HG03521 (cell line): ENCODE measurements at regions not wholly inside any gene's neighbourhood (a gene's known extent, or its start where the extent isn't known, plus 50 kb on each side); places are given as distances from the start of the nearest gene placed in this dataset.
"Not testable (repeated sequence)": the region's sequence is repeated elsewhere in the genome, so short reads cannot be mapped to it uniquely, and the experiment has no call there.

Experiments
- ATAC-seq: cut with Tn5 transposase; IDR thresholded peaks from one replicate; pipeline ENCODE4 v1.9.1; 2021; ENCODE audit warnings: mild to moderate bottlenecking, moderate library complexity; ENCODE audit not compliant: unreplicated experiment

DNA sequence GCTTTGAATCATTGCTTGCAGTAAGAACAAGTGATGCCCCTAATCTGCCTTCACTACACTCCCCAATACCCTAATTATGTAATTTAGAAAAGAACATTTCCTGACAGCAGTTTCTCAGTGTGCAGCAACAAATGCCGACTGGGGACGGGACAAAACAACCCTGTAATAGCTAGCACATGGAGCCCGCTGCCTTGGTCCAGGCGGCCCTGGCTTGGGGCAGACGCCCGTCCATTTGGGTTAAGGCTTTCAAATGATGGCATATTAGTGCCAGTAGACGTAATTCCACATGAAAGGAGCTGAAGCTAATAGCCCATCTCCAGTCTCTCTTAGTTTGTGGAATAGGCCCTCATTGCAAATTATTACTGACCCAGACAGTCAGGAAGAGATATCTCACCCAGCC, 150.6 kb upstream of the PITX1 start:
- ATAC-seq = no peak

DNA sequence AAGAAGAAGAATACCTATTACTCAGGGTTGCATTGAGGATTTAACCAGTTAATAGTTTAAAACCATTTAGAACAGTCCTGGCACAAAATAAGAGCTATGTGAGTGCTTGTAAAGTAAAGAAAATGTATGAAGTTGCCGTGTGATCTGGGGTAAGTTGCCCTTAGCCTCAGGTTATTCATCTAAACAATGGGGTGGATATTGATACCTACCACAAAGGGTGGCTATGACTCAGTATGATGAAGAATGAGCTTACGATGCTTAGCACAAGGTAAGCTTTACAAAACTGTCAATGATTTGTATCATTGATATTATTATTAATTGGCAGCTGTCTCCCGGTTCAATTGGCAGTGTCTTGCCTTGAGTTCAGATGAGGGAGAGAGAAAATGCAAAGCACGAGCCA, 149.4 kb upstream of the PITX1 start:
- no peak for ATAC-seq

DNA sequence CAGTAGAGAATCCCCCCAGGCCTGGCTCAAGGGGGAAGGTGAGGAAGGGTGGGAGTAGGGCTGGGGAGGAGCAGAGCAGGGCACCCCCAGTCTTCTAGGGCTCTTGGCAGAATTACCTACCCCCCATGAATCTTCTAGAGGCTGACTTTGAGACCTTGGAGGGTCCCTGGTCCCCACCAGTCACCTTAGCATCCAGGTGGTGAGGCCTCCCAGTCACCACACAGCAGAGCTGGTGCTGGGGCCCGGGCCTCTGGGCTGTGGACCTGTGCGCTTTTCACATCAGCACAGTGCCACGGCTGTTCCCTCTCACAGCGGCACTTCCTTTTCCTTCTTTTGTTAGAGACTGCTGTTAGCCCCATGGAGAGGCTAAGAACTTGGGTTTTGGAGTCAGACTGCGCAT, 148.6 kb upstream of the PITX1 start:
- no peak for ATAC-seq

DNA sequence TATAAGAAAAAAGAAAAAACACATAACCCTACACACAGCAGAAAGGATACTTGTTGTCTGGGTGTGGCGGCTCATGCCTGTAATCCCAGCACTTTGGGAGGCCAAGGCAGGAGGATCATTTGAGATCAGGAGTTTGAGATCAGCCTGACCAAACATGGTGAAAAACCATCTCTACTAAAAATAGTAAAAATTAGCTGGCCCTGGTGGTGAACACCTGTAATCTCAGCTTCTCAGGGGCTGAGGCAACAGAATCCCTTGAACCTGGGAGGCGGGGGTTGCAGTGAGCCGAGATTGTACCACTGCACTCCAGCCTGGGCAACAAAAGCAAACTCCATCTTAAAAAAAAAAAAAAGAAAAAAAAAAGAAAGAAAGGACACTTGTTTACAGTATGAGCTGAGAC, 147.6 kb upstream of the PITX1 start:
- ATAC-seq = no peak

DNA sequence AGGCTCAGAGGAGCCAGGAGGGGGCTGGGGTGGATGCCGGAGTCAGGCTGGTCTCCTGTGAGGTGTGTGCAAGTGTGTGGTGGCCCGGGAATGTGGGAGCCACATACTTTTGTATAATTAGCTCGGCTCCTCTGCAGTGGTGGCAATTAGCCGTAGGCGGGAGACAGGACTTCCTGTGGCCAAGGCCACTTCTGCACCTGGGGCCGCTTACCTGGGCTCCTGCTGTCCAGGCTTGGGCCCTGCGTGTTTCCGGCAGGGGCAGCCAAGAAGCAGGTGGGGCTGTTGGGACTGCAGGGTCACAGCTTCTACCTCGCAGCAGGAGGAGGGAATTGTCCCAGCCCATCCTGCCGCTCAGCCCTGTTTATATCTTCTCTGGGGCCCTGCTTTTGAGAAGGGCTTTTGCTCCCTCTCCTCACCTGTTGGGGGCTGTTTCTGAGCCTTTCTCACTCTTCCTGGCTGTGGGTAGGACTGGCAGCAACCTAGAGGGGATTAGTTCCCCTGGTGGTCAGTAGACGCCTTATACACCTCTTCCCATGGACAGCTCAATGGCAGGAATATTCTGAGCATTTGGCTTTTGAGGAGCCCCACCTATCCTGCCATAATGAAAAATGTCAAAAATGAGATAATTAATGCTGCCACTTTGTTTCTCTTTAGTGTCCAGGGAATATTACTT, 145.4 kb upstream of the PITX1 start:
- ATAC-seq = no peak

DNA sequence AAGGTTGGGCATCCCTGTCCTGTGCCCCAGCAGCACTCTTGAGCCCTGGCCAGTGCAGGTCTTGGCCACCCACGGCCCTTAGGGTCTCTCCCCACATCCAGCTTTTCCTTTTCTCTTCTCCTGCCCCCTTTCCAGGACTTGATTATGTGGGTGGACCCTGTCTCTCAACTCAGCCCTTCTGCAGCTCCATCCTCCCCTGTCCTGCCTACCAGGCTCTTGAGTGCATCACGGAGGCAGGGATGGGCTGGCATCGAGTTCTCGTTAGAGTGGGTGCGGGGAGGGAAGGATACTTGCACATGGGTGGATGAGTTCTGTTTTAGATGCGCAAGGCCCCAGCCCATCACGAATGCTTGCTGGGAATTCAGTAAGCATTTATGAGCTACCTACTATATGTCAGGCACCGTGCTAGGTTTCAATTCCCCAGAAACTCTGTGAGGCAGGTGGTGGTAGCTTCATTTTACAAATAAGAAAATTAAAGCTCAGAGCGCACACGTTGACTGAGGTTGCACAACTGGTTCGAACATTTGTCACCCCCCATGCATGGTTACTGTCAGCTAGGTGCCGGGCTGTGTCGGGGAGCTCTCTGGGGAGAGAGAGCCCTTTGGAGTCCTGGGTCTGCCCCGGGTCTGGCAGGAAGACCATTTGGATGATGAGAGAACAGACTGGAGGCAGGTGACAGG, 144.6 kb upstream of the PITX1 start:
- ATAC-seq = no peak

DNA sequence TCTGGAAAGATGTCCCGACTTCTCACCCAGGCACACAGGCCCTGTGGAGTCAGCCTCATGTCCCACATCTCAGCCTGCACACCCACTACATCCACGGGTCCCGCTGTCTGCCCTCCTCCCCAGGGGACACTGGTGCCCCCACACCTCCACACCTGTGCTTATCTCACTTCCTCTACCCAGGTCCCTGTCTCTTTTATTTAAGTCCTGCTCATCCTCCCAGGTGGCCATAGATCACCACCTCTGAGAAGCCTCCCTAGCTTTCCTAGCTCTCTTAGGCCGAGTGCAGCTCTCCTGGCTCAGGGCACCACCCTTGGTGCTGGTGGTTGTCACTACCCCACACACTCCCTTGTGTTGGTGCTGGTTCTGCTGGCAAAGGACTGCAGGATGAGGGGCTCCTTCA, 143.6 kb upstream of the PITX1 start:
- ATAC-seq = no peak

DNA sequence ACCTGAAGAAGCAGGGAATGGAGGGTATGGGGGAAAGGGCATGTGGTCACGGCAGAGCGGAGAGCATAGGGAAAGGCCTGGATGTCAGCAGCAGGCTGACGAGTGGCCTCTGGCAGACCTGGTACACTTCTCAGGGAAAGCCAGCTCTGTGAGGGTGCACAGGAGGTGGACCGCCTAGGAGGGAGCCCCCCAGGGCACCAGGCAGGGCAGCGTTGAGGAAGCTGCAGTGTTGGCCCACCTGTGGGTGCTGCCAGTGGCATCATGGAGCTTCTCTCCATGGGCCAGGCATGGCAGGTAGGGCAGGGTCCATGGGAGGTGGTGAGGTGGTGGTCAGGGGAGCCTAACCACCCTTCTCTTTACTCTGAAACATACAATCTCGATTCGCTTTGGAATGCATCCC, 143.0 kb upstream of the PITX1 start:
- no peak for ATAC-seq

DNA sequence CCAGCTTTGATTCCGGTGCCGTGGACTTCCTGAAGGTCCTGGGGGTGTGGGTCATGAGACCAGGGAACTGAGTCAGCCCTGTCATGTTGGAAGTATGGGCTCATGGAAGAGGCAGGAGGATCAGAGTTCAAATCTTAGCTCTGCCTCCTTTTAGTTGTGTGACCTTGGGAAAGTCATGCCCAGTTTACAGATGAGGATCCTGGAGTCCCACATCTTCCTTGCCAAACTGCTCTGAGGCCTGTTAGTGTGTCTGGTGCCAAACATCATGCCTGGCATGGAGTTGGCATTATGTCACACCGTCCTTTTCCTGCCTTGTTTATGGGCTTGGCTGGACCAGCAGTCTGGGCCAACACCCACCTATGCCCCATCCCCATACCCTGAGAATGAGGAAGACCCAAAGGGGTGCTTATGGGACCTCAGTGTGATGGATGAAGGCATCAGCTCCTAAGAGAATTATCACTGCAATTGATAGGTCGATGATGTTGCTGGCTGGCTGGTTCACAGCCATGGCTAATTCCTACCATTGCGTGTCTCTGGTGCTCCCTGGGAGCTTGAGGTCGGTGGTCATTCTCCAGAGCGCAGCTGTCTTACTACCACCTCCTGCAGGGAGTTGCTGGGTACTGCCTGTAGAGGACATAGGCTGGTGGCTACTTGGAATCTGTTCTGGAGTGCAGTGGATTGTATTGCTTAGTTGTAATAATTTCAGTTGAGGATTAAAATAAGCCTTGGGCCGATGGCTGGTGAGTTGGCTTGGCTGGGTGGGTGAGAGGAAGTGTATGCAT, 140.5 kb upstream of the PITX1 start:
- ATAC-seq = no peak

DNA sequence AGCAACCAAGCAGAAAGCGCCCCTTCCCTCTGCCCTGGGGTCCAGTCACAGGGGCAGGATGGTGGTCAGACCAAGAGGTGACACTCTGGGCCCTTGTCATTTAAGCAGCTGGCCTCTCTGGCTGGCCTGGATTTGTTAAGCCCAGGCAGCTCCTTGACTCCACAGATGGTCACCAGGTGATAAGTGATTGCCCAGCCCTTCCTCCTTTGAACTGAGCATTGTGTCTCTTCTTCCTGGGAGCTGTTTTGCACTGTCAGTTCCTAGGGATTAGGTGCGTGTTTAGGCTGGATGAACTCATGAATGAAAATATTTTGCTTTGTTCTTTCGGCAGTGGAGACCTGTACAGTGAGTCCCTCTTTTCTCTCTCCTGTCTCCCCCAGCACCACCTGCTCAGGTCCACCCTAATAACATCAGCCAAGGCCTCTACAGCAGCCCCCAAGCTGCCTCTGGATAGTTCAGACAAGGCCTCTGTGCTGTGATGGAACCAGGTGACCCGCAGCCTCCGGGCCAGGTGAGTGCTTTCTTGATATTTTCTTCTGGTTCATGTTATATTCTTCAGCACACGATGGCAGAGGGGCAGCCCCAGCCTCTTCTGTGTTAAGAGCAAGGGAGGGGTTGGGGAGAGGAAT, 139.7 kb upstream of the PITX1 start:
- ATAC-seq = no peak

DNA sequence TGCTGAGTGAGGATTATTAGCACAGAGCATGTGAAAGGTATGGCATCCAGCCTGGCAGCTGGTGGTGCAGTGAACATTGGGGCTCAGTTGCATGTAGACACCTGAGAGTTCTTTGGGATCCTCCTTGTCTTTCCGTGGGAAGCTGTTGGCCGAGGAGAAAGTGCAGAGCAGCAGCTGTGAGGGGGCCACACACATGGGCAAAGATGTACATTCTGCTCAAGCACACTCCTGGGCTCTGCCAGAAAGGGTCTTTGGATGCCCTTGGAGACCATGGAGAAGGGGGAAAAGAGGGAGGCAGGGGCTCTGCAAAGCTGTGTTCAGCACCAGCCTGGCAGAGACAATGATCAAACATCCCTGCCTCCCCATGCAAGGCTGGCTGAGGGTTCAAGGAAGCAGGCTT, 138.7 kb upstream of the PITX1 start:
- no peak for ATAC-seq

DNA sequence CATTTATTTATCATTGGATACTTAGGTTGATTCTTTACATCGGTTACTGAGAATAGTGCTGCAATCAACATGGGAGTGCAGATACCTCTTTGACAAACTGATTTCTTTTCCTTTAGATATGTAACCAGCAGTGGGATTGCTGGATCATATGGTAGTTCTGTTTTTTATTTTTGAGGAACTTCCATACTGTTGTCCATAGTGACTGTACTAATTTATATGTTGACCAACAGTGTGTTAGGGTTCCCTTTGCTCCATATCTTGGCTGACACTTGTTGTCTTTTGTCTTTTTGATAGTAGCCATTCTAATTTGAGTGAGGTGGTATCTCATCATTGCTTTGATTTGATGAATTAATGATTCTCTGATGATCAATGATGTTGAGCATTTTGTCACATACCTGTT, 137.3 kb upstream of the PITX1 start:
- no peak for ATAC-seq

DNA sequence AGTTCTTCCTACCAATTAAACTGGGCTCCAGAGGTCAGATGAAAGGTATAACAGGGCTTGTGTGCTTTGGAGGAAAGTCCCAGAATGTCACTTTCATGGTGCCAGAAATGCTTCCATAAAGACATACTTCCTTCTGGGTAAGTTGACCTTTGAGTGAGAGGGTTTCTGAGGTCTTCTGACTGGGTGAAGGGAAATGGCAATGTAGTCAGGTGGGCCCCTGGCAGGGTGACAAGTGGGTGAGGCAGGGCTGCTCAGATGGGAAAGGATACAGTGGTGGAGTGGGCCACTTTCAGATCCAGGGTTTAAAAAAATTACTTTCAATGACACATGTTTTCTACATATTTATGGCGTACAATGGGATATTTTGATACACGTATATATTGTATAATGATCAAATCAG, 136.5 kb upstream of the PITX1 start:
- ATAC-seq = no peak

DNA sequence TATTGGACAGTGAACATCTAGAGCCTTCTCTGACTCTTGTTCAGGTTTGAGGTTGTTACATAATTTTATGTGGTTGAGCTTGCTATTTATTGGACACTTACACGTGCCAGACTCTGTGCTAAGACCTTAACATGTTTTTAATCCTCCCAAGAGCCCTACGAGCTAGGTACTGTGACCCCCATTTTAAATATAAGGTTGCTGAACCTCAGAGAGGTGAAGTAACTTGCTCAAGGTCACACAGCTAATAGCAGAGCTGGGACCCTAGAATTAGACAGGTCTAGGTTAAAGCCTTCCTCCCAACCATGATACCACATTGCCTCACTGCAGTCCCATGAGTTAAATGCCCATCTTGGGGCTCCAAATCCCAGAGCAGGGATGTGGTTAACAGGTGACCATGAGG, 135.7 kb upstream of the PITX1 start:
- ATAC-seq = no peak

DNA sequence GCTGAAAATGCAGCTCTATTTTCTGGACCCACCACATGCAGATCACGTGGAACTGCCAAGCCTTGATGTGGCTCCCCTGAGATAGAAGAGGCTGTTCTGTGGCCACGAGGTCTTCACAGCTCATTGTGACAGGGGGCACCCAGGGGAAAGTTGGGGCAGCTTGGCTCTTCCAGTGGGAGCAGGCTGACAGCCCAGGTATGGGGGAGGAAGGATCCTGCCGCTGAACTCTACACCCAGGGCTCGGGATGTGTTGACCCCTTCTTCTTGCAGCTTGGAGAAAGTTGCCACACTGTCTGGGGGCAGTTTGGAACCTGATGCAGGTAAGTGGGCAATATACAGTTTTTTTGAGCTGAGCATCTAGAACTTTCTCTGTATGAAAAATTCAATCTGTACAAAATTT, 133.6 kb upstream of the PITX1 start:
- no peak for ATAC-seq

DNA sequence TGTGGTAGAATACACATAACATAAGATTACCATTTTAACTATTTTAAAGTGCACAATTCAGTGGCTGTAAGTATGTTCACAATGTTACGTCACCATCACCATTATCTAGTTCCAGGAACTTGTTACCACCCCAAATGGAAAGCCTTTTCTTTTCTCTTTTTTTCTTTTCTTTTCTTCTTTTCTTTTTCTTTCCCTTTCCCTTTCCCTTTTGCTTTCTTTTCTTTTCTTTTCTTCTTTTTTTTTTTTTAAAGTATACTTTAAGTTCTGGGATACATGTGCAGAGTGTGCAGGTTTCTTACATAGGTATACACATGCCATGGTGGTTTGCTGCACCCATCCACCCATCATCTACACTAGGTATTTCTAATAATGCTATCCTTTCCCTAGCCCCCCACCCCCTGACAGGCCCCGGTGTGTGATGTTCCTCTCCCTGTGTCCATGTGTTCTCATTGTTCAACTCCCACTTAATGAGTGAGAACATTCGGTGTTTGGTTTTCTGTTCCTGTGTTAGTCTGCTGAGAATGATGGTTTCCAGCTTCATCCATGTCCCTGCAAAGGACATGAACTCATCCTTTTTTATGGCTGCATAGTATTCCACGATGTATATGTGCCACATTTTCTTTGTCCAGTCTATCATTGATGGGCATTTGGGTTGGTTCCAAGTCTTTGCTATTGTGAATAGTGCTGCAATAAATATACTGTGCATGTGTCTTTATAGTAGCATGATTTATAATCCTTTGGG, 131.0 kb upstream of the PITX1 start:
- ATAC-seq = not testable (repeated sequence)

DNA sequence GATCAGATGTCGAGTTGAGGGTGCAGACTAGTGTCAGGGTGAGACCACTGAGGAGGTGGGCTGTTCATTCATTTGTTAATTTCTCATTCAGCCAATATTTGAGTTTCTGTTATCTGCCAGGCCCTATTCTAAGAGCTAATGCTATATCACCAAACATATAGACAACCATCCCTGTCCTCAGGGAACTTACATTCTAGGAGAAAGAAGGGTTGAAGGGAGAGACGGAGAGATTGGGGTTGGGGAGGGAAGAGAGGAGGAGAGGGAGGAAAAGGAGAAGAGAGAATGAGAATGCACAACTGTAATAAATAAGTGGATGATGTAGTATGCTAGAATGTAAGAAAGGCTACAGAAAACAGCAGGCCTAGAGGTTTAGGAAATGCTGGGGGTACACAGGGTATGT, 129.9 kb upstream of the PITX1 start:
- ATAC-seq = no peak

DNA sequence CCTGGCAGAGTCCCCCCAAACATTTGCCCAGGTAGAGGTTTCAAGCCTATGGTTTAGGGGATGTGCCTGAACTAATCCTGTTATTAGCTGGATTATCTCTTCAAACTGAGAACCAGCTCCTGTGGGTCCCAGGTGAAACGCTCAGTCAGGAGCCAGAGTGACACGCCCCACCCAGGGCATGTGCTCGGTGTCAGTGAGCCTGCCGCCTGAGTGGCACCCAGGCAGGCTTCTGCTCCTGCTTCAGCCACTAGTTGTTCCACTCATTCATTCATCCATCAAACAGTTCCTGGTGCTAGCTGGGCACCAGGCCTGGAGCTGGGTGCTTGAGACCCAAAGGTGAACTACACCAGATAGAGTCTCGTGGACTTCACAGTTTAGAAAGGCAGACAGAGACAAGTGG, 129.4 kb upstream of the PITX1 start:
- no peak for ATAC-seq

DNA sequence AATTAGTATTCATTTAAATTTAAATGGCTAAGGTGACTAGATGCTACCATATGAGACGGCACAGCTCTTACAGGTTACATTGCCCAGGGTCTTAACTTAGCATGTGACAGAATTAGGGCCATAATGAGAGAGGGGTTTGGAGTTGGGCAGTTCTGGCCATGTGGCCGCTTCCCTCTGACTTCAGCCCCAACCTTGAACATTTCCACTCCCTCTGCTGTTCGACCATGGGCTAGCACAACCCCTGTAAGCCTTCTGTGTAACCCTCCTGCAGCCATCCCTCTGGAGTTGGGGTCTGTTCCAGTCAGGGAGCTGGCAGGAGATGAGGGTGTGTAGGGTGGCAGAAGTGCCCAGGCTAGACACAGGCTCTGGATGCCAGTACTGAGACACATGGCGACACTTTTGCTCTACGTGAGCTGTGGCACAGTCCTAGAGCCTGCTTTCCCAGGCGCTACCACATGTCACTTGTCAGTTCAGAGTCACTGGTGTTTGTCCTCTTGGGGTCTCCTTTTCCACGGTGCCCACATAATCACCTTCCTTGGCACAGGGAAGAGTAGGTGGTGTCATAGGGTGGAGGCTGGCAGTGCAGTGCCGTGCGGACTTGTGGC, 128.7 kb upstream of the PITX1 start:
- ATAC-seq = no peak

DNA sequence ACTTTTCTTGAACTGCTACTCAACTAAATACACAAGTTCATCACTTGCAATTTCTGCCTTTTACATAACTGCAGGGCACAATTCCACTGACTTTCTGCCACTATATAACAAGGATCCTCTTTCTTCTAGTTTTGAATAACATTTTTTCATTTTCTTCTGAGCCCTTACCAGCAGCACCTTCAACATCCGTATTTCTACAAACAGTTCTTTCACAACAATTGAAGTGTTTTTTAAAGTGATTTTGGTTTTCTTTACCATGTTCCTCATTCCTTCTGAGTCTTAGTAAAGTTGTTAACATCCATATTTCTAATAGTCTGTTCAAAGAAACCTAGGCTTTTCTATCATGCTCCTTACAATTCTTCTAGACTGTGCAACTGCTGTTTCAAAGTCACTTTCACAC, 127.2 kb upstream of the PITX1 start:
- ATAC-seq = no peak
